Activated CD4-positive, alpha-beta T cell treated with anti-CD3 and anti-CD28 coated beads, Interleukin-2, amount 50 U/mL, for 24 hours (primary cell): ENCODE measurements at regions not wholly inside any gene's neighbourhood (a gene's known extent, or its start where the extent isn't known, plus 50 kb on each side); places are given as distances from the start of the nearest gene placed in this dataset.

Experiments
- DNase-seq, 2 donors: peaks; one replicate each; pipeline ENCODE4 v3.0.0-alpha.2; 2020; ENCODE audit warnings: low read depth in 1 of 2, low spot score in 1 of 2

DNA sequence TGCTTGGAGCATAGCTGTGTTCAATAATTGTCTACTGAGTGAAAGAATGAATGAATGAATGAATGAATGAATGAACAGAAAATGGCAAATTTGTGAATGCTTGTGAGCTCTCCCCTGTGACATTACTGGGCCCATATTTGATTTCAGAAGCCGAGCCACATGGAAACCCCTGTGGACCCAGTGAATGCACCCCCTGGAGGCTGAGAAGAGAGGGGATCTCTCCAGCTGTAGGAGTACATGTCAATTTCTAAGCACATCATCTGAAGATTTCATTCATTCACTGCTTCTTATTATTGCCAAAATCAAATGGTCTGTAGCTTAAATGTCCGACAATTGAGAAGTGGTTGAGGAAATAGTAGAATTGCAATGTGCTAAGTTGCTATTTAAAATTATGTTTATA lies 58.3 kb upstream of the DOCK1 start:
- no peak for DNase-seq

DNA sequence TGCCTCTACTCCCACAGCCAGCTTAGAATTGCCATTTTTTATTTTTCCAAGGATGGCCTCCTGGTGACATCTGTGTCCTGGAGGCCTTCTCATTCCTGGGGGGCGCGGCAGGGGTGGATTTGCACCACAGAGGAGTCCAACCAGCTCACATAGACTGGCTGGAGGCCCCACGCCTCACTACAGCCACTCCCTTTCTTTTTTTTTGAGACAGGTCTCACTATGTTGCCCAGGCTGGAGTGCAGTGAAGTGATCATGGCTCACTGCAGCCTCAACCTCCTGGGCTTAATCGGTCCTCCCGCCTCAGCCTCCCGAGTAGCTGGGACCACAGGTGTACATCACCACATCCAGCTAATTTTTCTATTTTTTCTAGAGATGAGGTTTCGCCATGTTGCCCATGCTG lies 57.6 kb upstream of the DOCK1 start:
- DNase-seq, result no peak

DNA sequence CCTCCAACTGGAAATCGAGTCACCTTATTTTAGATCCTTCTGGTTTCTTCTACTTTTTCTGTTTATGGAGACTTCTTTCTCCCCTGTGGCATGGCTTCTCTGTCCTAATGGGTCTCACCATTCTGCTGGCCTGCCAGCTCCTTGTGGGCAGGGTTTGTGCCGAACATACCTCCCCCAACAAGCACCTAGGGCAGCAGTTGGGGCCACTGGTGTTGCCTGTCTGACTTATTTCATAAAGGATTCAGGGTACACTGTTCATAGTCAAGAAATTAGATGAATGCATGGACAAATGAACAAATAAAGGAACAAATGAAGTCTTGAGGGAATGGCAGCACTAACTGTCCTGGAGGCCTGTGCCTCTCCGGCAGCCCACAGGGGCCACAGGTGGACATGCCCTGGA lies 55.6 kb upstream of the DOCK1 start:
- DNase-seq, result no peak

DNA sequence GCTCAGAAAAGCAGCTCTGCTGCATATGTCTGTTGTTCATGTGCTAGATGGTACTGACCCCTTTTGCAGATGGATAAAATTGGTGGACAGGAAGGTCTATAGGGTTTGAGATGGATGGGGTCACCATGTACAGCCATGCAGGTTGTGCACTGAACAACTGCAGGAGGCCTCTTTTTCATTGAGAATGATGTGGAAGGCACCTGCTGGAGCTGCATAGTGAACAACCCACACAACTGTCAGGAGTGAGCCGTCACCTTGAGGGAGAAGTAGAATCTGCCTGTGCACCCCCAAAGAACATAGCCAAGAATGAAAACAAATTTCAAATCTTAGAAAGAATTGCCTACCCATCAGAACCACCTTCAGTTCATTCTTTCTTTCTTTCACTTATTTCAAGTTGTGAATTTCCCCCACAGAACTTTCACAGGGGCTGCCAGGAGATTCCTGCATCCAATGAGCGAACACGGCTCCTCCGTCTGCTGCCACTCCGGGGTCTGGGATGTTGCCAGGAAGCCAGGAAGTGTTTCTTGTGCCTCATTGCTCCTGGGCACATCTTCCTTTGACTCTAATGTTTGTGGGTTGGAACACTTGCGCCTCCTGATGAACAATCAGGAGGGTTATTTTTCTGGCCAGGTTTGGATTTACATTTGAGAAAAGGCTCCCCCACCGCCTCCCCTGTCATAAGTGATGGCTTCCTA lies 53.7 kb upstream of the DOCK1 start:
- DNase-seq, result no peak

DNA sequence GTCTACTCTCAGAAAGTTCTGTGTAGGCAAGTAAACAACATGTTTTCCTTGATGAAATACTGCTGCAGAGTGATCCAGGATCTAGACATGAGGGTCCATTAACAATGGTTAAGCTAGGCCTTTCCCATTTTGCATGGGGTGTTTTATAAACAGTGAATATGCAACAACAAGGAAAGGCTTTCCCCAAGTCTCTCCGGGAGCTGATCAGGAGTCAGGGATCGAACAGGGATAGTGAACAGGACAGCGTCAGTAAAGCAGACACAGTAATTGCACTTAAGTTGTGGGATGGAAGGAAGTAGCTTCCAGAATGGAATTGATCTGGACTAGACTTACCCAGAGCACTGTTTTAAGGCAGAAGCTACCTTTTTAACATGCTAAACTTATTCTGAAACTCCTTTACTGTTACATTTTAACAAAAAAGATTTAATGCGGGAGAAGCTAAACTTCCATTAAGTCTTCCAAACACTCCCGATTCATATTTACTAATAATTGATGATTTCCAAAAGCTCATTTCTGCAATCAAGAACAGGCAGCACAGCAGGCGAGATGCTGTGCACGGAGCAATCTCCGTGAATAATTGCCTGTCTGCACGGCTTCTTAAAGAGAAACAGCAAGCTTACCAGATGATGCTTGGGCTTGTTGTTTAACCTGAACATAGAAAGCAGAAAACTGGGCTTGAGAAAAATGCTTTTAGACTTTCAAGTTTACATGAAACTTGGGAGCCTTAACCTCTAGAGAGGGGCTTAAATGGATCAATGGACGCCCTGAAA lies 50.3 kb upstream of the DOCK1 start:
- DNase-seq, result no peak
